SK-N-SH (cell line): ENCODE measurements at regions not wholly inside any gene's neighbourhood (a gene's known extent, or its start where the extent isn't known, plus 50 kb on each side); places are given as distances from the start of the nearest gene placed in this dataset.

ENCODE experiments used
- CTCF ChIA-PET: fragments of 300-600, 350-600 bp; formaldehyde crosslinking; extraction: SDS; loops from one replicate; lab custom pipeline; 2021; lab: Yijun Ruan, JAX
- POLR2A ChIA-PET: fragments of 350-600 bp; sonication (Branson Sonifier 250); formaldehyde crosslinking; extraction: SDS; loops from one replicate; lab custom pipeline; 2020; ENCODE audit warnings: antibody characterized with exemption, inconsistent platforms; lab: Yijun Ruan, JAX
- DNase-seq: peaks from one replicate; pipeline ENCODE4 v3.0.0; 2012
- H2AFZ ChIP-seq: fragments of 200-600 bp; sonication (generic); 2 replicates; pipeline ENCODE4 v1.8.1; 2016; ENCODE audit warnings: antibody characterized with exemption, mild to moderate bottlenecking, low read depth
- H3F3A ChIP-seq: fragments of 200-600 bp; sonication (generic); replicated peaks from 2 replicates; pipeline ENCODE3; 2016; ENCODE audit warnings: antibody characterized with exemption, mild to moderate bottlenecking; ENCODE audit not compliant: insufficient read depth
- H3K27ac ChIP-seq, 2 experiments: fragments of 200-500 bp in 1 of 2; fragments of 200-600 bp in 1 of 2; sonication (Bioruptor generic) in 1 of 2; sonication (generic), shearing (Covaris generic) in 1 of 2; 2 replicates each; pipeline versions ENCODE4 v1.5.1 to v1.6.1; 2014 to 2016; ENCODE audit warnings: low read depth in 2 of 2, inconsistent platforms in 1 of 2, low read length in 1 of 2, mild to moderate bottlenecking in 1 of 2, mixed read lengths in 1 of 2
- H3K27me3 ChIP-seq: fragments of 200-600 bp; sonication (generic), shearing (Covaris generic); 2 replicates; pipeline ENCODE4 v1.6.1; 2016; ENCODE audit warnings: mixed run types; ENCODE audit not compliant: insufficient read depth
- H3K36me3 ChIP-seq, 2 experiments: fragments of 200-500 bp in 1 of 2; fragments of 200-600 bp in 1 of 2; sonication (Bioruptor generic) in 1 of 2; sonication (generic) in 1 of 2; replicated peaks in 1 of 2; 2 replicates each; pipeline versions ENCODE3 to v1.5.1; 2014 to 2016; ENCODE audit warnings: low read length in 1 of 2, mild to moderate bottlenecking in 1 of 2; ENCODE audit not compliant: insufficient read depth in 2 of 2, control insufficient read depth in 1 of 2
- H3K4me1 ChIP-seq, 2 experiments: fragments of 200-500 bp in 1 of 2; fragments of 200-600 bp in 1 of 2; sonication (Bioruptor generic) in 1 of 2; sonication (generic), shearing (Covaris generic) in 1 of 2; 2 replicates each; pipeline versions ENCODE4 v1.5.1 to v1.6.1; 2014 to 2016; ENCODE audit warnings: low read depth in 1 of 2, low read length in 1 of 2, mixed run types in 1 of 2; ENCODE audit not compliant: insufficient read depth in 2 of 2, control insufficient read depth in 1 of 2
- H3K4me2 ChIP-seq: fragments of 200-600 bp; sonication (generic), shearing (Covaris generic); 2 replicates; pipeline ENCODE4 v1.6.1; 2017; ENCODE audit warnings: mixed run types
- H3K4me3 ChIP-seq, 2 experiments: fragments of 200-500 bp in 1 of 2; fragments of 200-600 bp in 1 of 2; sonication (Bioruptor generic) in 1 of 2; sonication (generic), shearing (Covaris generic) in 1 of 2; 2 replicates each; pipeline versions ENCODE4 v1.5.1 to v1.8.1; 2014 to 2016; ENCODE audit warnings: low read depth in 2 of 2, inconsistent platforms in 1 of 2, low read length in 1 of 2, mild to moderate bottlenecking in 1 of 2, mixed read lengths in 1 of 2, moderate library complexity in 1 of 2
- H3K79me2 ChIP-seq: fragments of 200-600 bp; sonication (generic); 2 replicates; pipeline ENCODE4 v1.8.1; 2017; ENCODE audit warnings: mild to moderate bottlenecking; ENCODE audit not compliant: insufficient read depth
- H3K9ac ChIP-seq: fragments of 200-600 bp; sonication (generic); 2 replicates; pipeline ENCODE4 v1.6.1; 2017; ENCODE audit warnings: mixed run types
- H3K9me2 ChIP-seq: fragments of 200-600 bp; sonication (generic); 2 replicates; pipeline ENCODE4 v1.6.1; 2017; ENCODE audit warnings: mixed run types
- H3K9me3 ChIP-seq: fragments of 200-600 bp; sonication (generic); 2 replicates; pipeline ENCODE4 v1.6.1; 2017; ENCODE audit warnings: mixed run types, mild to moderate bottlenecking, moderate library complexity
- H4K20me1 ChIP-seq: fragments of 200-600 bp; sonication (generic); 2 replicates; pipeline ENCODE4 v1.6.1; 2017; ENCODE audit warnings: mild to moderate bottlenecking, mixed run types; ENCODE audit not compliant: insufficient read depth
- ELF1 ChIP-seq: IDR thresholded peaks from 2 replicates; pipeline ENCODE4 v1.4.0; 2012
- FOXJ3 ChIP-seq: sonication (generic); formaldehyde crosslinking; IDR thresholded peaks from 2 replicates; pipeline ENCODE4 v1.5.1; 2020; ENCODE audit warnings: mild to moderate bottlenecking, missing genetic modification reagents
- FOXM1 ChIP-seq: IDR thresholded peaks from 2 replicates; pipeline ENCODE4 v1.4.0; 2012; ENCODE audit warnings: low read depth, mild to moderate bottlenecking
- GABPA ChIP-seq: IDR thresholded peaks from 2 replicates; pipeline ENCODE4 v1.4.0; 2012; ENCODE audit warnings: low read depth, mild to moderate bottlenecking
- MXI1 ChIP-seq: IDR thresholded peaks from 2 replicates; pipeline ENCODE4 v1.6.1; 2012; ENCODE audit warnings: mild to moderate bottlenecking, low read depth, low read length, improper control_type of control experiment
- RAD21 ChIP-seq: IDR thresholded peaks from 2 replicates; pipeline ENCODE4 v1.6.1; 2012; ENCODE audit warnings: mild to moderate bottlenecking, low read length
- RCOR1 ChIP-seq: fragments of 150-350 bp; IDR thresholded peaks from 2 replicates; pipeline ENCODE4 v1.6.1; 2017; ENCODE audit warnings: antibody characterized with exemption, low read length
- TCF12 ChIP-seq: IDR thresholded peaks from 2 replicates; pipeline ENCODE4 v1.4.0; 2012
- WGBS: methylation state at CpG from one replicate; pipeline ENCODE4 v1.1.6; 2017; ENCODE audit warnings: low lambda C conversion rate; 5-methylcytosine and 5-hydroxymethylcytosine counted together
- TF ChIP-seq, protein P1 (sequence below): IDR thresholded peaks from 2 replicates; pipeline ENCODE4 v1.4.0; 2012; ENCODE audit warnings: low read depth, borderline replicate concordance
- TF ChIP-seq, protein P2 (sequence below): fragments of 150-350 bp; IDR thresholded peaks from 2 replicates; pipeline ENCODE4 v1.6.1; 2017; ENCODE audit warnings: antibody characterized with exemption, low read length, low read depth, borderline replicate concordance
- TF ChIP-seq, protein P3 (sequence below): IDR thresholded peaks from 2 replicates; pipeline ENCODE4 v1.6.1; 2012; ENCODE audit warnings: mild to moderate bottlenecking, low read depth, low read length, moderate library complexity
- TF ChIP-seq, protein P4 (sequence below): IDR thresholded peaks from 2 replicates; pipeline ENCODE4 v1.4.0; 2012; ENCODE audit warnings: low read depth, borderline replicate concordance
- TF ChIP-seq, protein P5 (sequence below): IDR thresholded peaks from 2 replicates; pipeline ENCODE4 v1.4.0; 2012; ENCODE audit warnings: low read depth

DNA sequence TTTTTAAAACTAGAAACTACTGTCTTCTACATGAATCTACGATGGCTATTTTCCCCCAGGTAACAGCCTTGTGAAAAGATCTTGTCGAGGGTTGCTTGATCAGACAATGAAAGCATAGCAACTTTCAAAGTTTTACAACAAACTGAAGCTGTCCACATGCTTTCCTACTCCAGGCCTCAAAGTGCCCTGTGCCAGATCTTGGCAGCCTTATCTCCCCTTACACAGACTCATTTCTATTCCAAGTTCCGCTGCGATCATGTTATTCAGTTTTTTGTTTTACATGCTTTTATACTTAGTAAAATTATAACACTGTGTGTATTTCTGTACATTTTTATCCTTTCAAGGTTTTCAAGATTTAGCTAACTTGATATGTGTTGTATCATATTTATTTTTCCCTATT lies 661.7 kb upstream of the SORCS1 start:
- Histone ChIP-seq H3K79me2 (no peaks in the 10 kb centered on the region), H3K9me2 (no peaks in the 10 kb centered on the region)
- TF ChIP-seq FOXM1, result no peak
- TF ChIP-seq MXI1, result no peak
- no peak for TF ChIP-seq TCF12
- TF ChIP-seq FOXJ3 (CRISPR knock-in tag), result no peak
- TF ChIP-seq, protein P1, sequence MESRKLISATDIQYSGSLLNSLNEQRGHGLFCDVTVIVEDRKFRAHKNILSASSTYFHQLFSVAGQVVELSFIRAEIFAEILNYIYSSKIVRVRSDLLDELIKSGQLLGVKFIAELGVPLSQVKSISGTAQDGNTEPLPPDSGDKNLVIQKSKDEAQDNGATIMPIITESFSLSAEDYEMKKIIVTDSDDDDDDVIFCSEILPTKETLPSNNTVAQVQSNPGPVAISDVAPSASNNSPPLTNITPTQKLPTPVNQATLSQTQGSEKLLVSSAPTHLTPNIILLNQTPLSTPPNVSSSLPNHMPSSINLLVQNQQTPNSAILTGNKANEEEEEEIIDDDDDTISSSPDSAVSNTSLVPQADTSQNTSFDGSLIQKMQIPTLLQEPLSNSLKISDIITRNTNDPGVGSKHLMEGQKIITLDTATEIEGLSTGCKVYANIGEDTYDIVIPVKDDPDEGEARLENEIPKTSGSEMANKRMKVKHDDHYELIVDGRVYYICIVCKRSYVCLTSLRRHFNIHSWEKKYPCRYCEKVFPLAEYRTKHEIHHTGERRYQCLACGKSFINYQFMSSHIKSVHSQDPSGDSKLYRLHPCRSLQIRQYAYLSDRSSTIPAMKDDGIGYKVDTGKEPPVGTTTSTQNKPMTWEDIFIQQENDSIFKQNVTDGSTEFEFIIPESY, result no peak
- TF ChIP-seq GABPA, result no peak
- TF ChIP-seq RCOR1, result no peak
- TF ChIP-seq, protein P2, sequence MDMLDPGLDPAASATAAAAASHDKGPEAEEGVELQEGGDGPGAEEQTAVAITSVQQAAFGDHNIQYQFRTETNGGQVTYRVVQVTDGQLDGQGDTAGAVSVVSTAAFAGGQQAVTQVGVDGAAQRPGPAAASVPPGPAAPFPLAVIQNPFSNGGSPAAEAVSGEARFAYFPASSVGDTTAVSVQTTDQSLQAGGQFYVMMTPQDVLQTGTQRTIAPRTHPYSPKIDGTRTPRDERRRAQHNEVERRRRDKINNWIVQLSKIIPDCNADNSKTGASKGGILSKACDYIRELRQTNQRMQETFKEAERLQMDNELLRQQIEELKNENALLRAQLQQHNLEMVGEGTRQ, result no peak
- no peak for TF ChIP-seq ELF1
- TF ChIP-seq RAD21, result no peak
- TF ChIP-seq, protein P3, sequence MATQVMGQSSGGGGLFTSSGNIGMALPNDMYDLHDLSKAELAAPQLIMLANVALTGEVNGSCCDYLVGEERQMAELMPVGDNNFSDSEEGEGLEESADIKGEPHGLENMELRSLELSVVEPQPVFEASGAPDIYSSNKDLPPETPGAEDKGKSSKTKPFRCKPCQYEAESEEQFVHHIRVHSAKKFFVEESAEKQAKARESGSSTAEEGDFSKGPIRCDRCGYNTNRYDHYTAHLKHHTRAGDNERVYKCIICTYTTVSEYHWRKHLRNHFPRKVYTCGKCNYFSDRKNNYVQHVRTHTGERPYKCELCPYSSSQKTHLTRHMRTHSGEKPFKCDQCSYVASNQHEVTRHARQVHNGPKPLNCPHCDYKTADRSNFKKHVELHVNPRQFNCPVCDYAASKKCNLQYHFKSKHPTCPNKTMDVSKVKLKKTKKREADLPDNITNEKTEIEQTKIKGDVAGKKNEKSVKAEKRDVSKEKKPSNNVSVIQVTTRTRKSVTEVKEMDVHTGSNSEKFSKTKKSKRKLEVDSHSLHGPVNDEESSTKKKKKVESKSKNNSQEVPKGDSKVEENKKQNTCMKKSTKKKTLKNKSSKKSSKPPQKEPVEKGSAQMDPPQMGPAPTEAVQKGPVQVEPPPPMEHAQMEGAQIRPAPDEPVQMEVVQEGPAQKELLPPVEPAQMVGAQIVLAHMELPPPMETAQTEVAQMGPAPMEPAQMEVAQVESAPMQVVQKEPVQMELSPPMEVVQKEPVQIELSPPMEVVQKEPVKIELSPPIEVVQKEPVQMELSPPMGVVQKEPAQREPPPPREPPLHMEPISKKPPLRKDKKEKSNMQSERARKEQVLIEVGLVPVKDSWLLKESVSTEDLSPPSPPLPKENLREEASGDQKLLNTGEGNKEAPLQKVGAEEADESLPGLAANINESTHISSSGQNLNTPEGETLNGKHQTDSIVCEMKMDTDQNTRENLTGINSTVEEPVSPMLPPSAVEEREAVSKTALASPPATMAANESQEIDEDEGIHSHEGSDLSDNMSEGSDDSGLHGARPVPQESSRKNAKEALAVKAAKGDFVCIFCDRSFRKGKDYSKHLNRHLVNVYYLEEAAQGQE, result no peak
- TF ChIP-seq, protein P4, sequence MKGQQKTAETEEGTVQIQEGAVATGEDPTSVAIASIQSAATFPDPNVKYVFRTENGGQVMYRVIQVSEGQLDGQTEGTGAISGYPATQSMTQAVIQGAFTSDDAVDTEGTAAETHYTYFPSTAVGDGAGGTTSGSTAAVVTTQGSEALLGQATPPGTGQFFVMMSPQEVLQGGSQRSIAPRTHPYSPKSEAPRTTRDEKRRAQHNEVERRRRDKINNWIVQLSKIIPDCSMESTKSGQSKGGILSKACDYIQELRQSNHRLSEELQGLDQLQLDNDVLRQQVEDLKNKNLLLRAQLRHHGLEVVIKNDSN, result no peak
- TF ChIP-seq, protein P5, sequence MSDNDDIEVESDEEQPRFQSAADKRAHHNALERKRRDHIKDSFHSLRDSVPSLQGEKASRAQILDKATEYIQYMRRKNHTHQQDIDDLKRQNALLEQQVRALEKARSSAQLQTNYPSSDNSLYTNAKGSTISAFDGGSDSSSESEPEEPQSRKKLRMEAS, result no peak
- TF ChIP-seq, all 33 proteins: peak for 0
- H3K4me1 ChIP-seq, result no peaks in the 10 kb centered on the region
- H3K9me3 ChIP-seq, result no peaks in the 10 kb centered on the region
- ChIA-PET POLR2A (no interaction called here), CTCF (no interaction called here)
- H2AFZ ChIP-seq, result no peak overlapping the region
- no peak overlapping the region for H3K4me2 ChIP-seq
- no peak for DNase-seq
- 64% methylated on average over 4 of the region's 4 CpGs for WGBS
- H3K27me3 ChIP-seq, result no peaks in the 10 kb centered on the region
- H3K36me3 ChIP-seq, result no peaks in the 10 kb centered on the region
- H3K27ac ChIP-seq, result no peak overlapping the region
- no peaks in the 10 kb centered on the region for H4K20me1 ChIP-seq
- no peaks in the 10 kb centered on the region for H3F3A ChIP-seq
- H3K9ac ChIP-seq, result no peak overlapping the region
- no peak overlapping the region for H3K4me3 ChIP-seq
